Hematopoietic multipotent progenitor cell treated with erythropoietin and hydrocortisone succinate and interleukin-3 and kit ligand, for 8 days (in vitro differentiated cells): ENCODE measurements at regions not wholly inside any gene's neighbourhood (a gene's known extent, or its start where the extent isn't known, plus 50 kb on each side); places are given as distances from the start of the nearest gene placed in this dataset.

Experiments used
- DNase-seq: peaks from one replicate; pipeline ENCODE4 v3.0.0-alpha.2; 2015

GRCh38 chr15:81987628-81988027 lies 58.2 kb downstream of the MEX3B start:
- no peak for DNase-seq

- no peak for DNase-seq
Measured at GRCh38 chr15:81983497-81983896, 62.3 kb downstream of the MEX3B start.

GRCh38 chr15:81982808-81983207 lies 63.0 kb downstream of the MEX3B start:
- DNase-seq: no peak

- peak; percentile 15 for DNase-seq
Measured at GRCh38 chr15:81981908-81982307, 63.9 kb downstream of the MEX3B start.

GRCh38 chr15:81977464-81977863 lies 68.4 kb downstream of the MEX3B start:
- no peak for DNase-seq

- no peak for DNase-seq
Measured at GRCh38 chr15:81968691-81969090, 77.1 kb downstream of the MEX3B start.

- DNase-seq: no peak
Measured at GRCh38 chr15:81966631-81967030, 79.2 kb downstream of the MEX3B start.

- DNase-seq: no peak
Measured at GRCh38 chr15:81962482-81962881, 83.3 kb downstream of the MEX3B start.

GRCh38 chr15:81959196-81959595 lies 86.6 kb downstream of the MEX3B start:
- no peak for DNase-seq

- no peak for DNase-seq
Measured at GRCh38 chr15:81957698-81958097, 88.1 kb downstream of the MEX3B start.

- DNase-seq: no peak
Measured at GRCh38 chr15:81955382-81956062, 90.3 kb downstream of the MEX3B start.

- DNase-seq: no peak
Measured at GRCh38 chr15:81954158-81954783, 91.5 kb downstream of the MEX3B start.

GRCh38 chr15:81950841-81951414 lies 94.9 kb downstream of the MEX3B start:
- DNase-seq: peak; percentile 58

GRCh38 chr15:81948751-81949150 lies 97.1 kb downstream of the MEX3B start:
- DNase-seq: peak; percentile 30

GRCh38 chr15:81948222-81948621 lies 97.6 kb downstream of the MEX3B start:
- peak; percentile 14 for DNase-seq

- peak; percentile 57 for DNase-seq
Measured at GRCh38 chr15:81947548-81947947, 98.3 kb downstream of the MEX3B start.

GRCh38 chr15:81945014-81945615 lies 100.7 kb downstream of the MEX3B start:
- peak; percentile 96 for DNase-seq

GRCh38 chr15:81942655-81943195 lies 103.1 kb downstream of the MEX3B start:
- no peak for DNase-seq

GRCh38 chr15:81942157-81942556 lies 103.7 kb downstream of the MEX3B start:
- peak; percentile 88 for DNase-seq

- no peak for DNase-seq
Measured at GRCh38 chr15:81941479-81941878, 104.3 kb downstream of the MEX3B start.

GRCh38 chr15:81940467-81941451 lies 105.1 kb downstream of the MEX3B start:
- peak; percentile 42 for DNase-seq
